ENCODE measurements at regions not wholly inside any gene's neighbourhood (a gene's known extent, or its start where the extent isn't known, plus 50 kb on each side); places are given as distances from the start of the nearest gene placed in this dataset.
A peak's percentile ranks its signal among the peaks of the same experiment; 100 is the strongest.

DNA sequence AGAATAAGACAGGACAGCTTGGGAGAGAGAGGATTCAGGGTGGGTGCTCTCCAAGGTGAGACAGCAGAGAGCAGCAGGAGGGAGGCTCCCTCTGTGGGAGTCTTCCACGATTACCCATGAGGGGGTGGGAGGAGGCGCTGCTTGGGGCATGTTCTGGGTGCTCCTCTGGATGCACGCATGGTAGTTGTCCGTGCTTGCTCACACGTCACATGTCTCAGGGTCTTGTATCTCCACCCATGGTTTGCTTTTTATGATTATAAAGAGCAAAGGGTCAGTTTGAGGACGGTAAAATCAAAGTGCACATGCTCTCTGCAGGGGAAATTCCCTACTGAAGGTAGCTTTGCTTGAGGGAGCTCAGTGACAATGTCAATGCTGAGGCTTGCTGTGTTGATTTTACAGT lies 338.4 kb downstream of the THBS2 start:
- TF ChIP-seq EZH2phosphoT487 (IDR thresholded peaks at IDR 0.05; ENCODE audit: borderline replicate concordance, low read depth) (no peak), GATA2 (CRISPR knock-in tag; IDR thresholded peaks at IDR 0.05) (no peak), FOXM1 (IDR thresholded peaks at IDR 0.05; ENCODE audit: low read depth) (no peak), CHD2 (IDR thresholded peaks at IDR 0.05; ENCODE audit: low read length, partially characterized antibody) (no peak), CTCF (IDR thresholded peaks at IDR 0.05) (no peak), REST (IDR thresholded peaks at IDR 0.05; ENCODE audit: low read depth, low read length) (0 out of 2 replicates have a peak, but pooled peaks have one; percentile 23), PBX3 (IDR thresholded peaks at IDR 0.05) (no peak), RAD21 (IDR thresholded peaks at IDR 0.05; ENCODE audit: low read length) (no peak), RFX5 (IDR thresholded peaks at IDR 0.05; ENCODE audit: low read length) (no peak), EP300 (IDR thresholded peaks at IDR 0.05; ENCODE audit: borderline replicate concordance in 1 of 2, low read depth in 1 of 2, low read length in 1 of 2) (no peak), RXRA (IDR thresholded peaks at IDR 0.05; ENCODE audit: borderline replicate concordance, low read depth) (no peak), USF2 (IDR thresholded peaks at IDR 0.05; ENCODE audit: borderline replicate concordance, low read depth, low read length) (no peak)
- TF ChIP-seq, protein P1, sequence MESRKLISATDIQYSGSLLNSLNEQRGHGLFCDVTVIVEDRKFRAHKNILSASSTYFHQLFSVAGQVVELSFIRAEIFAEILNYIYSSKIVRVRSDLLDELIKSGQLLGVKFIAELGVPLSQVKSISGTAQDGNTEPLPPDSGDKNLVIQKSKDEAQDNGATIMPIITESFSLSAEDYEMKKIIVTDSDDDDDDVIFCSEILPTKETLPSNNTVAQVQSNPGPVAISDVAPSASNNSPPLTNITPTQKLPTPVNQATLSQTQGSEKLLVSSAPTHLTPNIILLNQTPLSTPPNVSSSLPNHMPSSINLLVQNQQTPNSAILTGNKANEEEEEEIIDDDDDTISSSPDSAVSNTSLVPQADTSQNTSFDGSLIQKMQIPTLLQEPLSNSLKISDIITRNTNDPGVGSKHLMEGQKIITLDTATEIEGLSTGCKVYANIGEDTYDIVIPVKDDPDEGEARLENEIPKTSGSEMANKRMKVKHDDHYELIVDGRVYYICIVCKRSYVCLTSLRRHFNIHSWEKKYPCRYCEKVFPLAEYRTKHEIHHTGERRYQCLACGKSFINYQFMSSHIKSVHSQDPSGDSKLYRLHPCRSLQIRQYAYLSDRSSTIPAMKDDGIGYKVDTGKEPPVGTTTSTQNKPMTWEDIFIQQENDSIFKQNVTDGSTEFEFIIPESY (IDR thresholded peaks at IDR 0.05; ENCODE audit: borderline replicate concordance, low read depth): no peak
